Upper lobe of left lung (tissue), 6 donors: ENCODE measurements at regions not wholly inside any gene's neighbourhood (a gene's known extent, or its start where the extent isn't known, plus 50 kb on each side); places are given as distances from the start of the nearest gene placed in this dataset.

ENCODE experiments used
- ATAC-seq, 2 donors: fragments of 200-7000 bp; cut with Tn5 transposase; one replicate each; pipeline ENCODE4 v1.9.1; 2022; ENCODE audit warnings: mild to moderate bottlenecking in 2 of 2, moderate library complexity in 2 of 2; ENCODE audit not compliant: low FRiP score in 2 of 2
- DNase-seq, 2 donors: peaks; one replicate each; pipeline ENCODE4 v3.0.0-alpha.2; 2019 to 2020
- H3K27ac ChIP-seq, 4 donors: fragments of 200-600 bp; sonication (generic); one replicate each; pipeline ENCODE4 v1.5.1; 2016 to 2019
- H3K27me3 ChIP-seq, 4 donors: fragments of 200-600 bp; sonication (generic); one replicate each; pipeline ENCODE4 v1.5.1; 2017 to 2019
- H3K36me3 ChIP-seq, 4 donors: fragments of 200-600 bp; sonication (generic); one replicate each; pipeline ENCODE4 v1.5.1; 2016 to 2019
- H3K4me1 ChIP-seq, 4 donors: fragments of 200-600 bp; sonication (generic); one replicate each; pipeline ENCODE4 v1.5.1; 2018 to 2019
- H3K4me3 ChIP-seq, 4 donors: fragments of 200-600 bp; sonication (generic); one replicate each; pipeline ENCODE4 v1.5.1; 2017 to 2019; ENCODE audit warnings: mild to moderate bottlenecking in 2 of 4, moderate library complexity in 1 of 4
- H3K9me3 ChIP-seq, 4 donors: fragments of 200-600 bp; sonication (generic); one replicate each; pipeline ENCODE4 v1.5.1; 2018 to 2019
- EP300 ChIP-seq, 4 donors: sonication (generic); formaldehyde crosslinking; IDR thresholded peaks; one replicate each; pipeline ENCODE4 v1.5.1; 2017; ENCODE audit warnings: antibody characterized with exemption in 4 of 4, control low read depth in 2 of 4
- POLR2A ChIP-seq, 4 donors: fragments of 450-650 bp; IDR thresholded peaks; one replicate each; pipeline ENCODE4 v1.5.1; 2016 to 2017; ENCODE audit warnings: antibody characterized with exemption in 4 of 4, mild to moderate bottlenecking in 2 of 4
- POLR2AphosphoS5 ChIP-seq, 2 donors: sonication (generic); formaldehyde crosslinking; IDR thresholded peaks; one replicate each; pipeline ENCODE4 v1.5.1; 2017; ENCODE audit warnings: antibody characterized with exemption in 2 of 2
- WGBS, 2 donors: methylation state at CpG; one replicate each; pipeline ENCODE4 v1.1.5; 2017 to 2018; 5-methylcytosine and 5-hydroxymethylcytosine counted together
- TF ChIP-seq, protein P1 (sequence below), 6 experiments: fragments of 450-650 bp in 4 of 6; fragments of 200-600 bp in 2 of 6; sonication (generic) in 2 of 6; IDR thresholded peaks; one replicate each; pipeline ENCODE4 v1.5.1; 2016 to 2019; ENCODE audit warnings: antibody characterized with exemption in 6 of 6
- donor health status: DM: no; HTN: no; CAD: no; lungs with moderate emphysema.
- donor health status: DM: no; HTN: yes; CAD: no; lungs with severe emphysema.

DNA sequence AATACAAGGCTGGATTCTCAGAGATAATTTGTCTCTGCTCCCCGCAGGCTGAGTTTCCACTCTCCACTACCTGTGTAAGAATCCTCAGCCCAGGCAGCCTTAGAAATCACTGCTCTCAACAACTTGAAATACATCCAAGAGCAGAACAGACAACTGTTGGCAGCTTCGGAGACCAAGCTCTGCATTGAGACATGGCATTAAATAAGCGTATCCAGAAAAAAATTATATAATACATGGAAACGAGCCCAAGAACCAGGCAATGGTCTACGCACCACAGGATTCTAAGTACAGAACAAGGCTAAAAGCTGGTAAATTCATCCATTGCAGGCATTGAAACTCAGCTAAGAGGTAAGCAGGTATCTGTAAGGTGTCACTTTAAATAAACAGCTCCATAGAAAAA lies 165.5 kb upstream of the DIO3 start:
- Histone ChIP-seq H3K36me3 (no peaks in the 10 kb centered on the region), H3K27me3 (no peaks in the 10 kb centered on the region), H3K4me1 (peaks cover 0 to 5% (median 0%) of the 10 kb centered on the region in 4 donors), H3K9me3 (no peaks in the 10 kb centered on the region), H3K27ac (no peak overlapping the region), H3K4me3 (no peak overlapping the region)
- TF ChIP-seq EP300 (IDR thresholded peaks at IDR 0.05) (no peak), POLR2AphosphoS5 (IDR thresholded peaks at IDR 0.05) (no peak), POLR2A (IDR thresholded peaks at IDR 0.05) (no peak)
- TF ChIP-seq, protein P1, sequence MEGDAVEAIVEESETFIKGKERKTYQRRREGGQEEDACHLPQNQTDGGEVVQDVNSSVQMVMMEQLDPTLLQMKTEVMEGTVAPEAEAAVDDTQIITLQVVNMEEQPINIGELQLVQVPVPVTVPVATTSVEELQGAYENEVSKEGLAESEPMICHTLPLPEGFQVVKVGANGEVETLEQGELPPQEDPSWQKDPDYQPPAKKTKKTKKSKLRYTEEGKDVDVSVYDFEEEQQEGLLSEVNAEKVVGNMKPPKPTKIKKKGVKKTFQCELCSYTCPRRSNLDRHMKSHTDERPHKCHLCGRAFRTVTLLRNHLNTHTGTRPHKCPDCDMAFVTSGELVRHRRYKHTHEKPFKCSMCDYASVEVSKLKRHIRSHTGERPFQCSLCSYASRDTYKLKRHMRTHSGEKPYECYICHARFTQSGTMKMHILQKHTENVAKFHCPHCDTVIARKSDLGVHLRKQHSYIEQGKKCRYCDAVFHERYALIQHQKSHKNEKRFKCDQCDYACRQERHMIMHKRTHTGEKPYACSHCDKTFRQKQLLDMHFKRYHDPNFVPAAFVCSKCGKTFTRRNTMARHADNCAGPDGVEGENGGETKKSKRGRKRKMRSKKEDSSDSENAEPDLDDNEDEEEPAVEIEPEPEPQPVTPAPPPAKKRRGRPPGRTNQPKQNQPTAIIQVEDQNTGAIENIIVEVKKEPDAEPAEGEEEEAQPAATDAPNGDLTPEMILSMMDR (IDR thresholded peaks at IDR 0.05), result no peak
- no peak for DNase-seq
- WGBS, 2 donors, result 93 to 94% methylated on average over 5 of the region's 5 CpGs
- ATAC-seq, result no peak

DNA sequence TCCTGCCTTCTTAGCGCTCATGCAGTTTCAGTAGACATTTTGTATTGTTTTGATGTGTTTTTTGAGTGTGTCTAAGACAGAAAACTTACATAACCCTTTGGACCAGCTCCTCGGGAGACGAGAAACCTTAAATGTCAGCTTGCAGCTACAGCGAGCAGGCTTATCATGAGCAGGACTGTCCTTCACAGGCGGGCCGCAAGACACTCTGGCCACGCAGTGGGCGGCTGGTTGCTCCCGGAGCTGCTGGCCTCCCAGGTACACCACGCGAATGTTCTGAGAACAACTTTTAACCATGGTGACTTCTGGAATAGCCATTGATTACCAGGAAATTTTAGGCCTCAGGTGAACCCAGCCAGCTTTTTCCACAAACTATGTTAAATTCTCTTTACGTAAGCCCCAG lies 164.1 kb upstream of the DIO3 start:
- WGBS, 2 donors, result 85 to 88% methylated on average over 5 to 12 of the region's 12 CpGs

DNA sequence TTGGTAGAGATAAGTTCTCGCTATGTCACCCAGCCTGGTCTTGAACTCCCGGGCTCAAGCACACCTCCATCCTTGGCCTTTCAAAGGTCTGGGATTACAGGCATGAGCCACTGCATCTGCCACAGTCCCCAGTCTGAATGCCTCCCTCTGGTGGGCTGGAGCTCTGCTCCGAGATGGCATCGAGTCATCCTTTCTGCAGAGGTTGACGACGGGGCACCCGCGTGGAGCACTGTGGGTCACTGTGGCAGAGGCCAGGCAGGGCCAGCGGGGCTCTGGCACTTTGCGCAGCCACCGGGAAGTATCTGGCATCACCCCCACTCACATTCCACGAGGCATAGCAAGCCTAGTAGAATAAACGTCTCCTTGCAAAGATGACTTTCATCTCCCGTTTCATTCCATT lies 163.3 kb upstream of the DIO3 start:
- 79 to 92% methylated on average over 7 to 14 of the region's 14 CpGs for WGBS, 2 donors
- TF ChIP-seq EP300 (IDR thresholded peaks at IDR 0.05) (no peak), POLR2AphosphoS5 (IDR thresholded peaks at IDR 0.05) (no peak)
- DNase-seq, result no peak

More for the DNA sequence above, 164.1 kb upstream of the DIO3 start:
- H3K27me3 ChIP-seq, result no peaks in the 10 kb centered on the region
- no peak overlapping the region for H3K4me3 ChIP-seq
- no peak overlapping the region for H3K27ac ChIP-seq
- DNase-seq (no peak), ATAC-seq (no peak)
- H3K4me1 ChIP-seq, result peaks cover 0 to 7% (median 2%) of the 10 kb centered on the region in 4 donors
- no peaks in the 10 kb centered on the region for H3K9me3 ChIP-seq
- no peaks in the 10 kb centered on the region for H3K36me3 ChIP-seq
- no peak for TF ChIP-seq POLR2A (IDR thresholded peaks at IDR 0.05)
- TF ChIP-seq, protein P1 (IDR thresholded peaks at IDR 0.05), result no peak
- TF ChIP-seq POLR2AphosphoS5 (IDR thresholded peaks at IDR 0.05), result no peak
- no peak for TF ChIP-seq EP300 (IDR thresholded peaks at IDR 0.05)

DNA sequence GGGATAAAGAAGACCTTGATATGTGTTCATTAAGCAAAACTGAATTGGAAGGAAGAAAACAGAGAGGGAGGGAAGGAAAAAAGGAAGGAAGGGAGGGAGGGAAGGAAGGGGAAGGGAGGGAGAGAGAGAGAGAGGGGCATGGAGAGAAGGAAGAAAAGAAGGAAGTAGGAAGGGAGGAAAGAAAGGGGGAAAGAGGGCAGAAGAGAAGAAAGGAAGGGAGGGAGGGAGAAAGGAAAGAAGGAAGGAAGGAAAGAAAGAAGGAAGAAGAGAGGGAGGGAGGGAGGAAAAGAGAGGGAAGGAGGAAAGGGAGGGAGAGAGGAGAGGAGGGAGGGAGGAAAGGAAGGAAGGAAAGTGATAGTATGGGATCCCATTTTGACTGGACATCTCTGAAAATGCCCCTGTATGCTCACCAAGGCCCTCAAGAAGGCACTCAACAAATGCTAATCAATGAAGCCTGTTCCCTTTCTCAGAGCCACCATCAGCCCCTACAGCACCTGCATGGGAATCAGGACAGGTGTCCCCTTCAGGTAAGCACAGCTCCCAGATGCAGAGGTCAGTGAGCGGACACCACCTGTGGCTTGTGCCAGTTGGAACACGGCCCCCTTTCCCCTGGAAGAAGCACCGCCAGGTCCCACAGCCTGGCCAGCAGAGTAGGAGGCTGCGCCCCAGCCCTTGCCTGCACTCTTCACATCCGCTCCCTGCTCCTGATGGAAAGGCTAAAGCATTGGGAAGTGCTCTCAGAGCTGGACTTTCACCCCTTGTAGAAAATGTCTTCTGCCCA lies 161.4 kb upstream of the DIO3 start:
- Histone ChIP-seq H3K9me3 (no peaks in the 10 kb centered on the region), H3K27ac (no peak overlapping the region), H3K36me3 (no peaks in the 10 kb centered on the region), H3K27me3 (no peaks in the 10 kb centered on the region), H3K4me1 (peaks cover 0 to 7% (median 4%) of the 10 kb centered on the region in 4 donors), H3K4me3 (no peak overlapping the region)
- ATAC-seq (no peak), DNase-seq (no peak)
- no peak for TF ChIP-seq POLR2A (IDR thresholded peaks at IDR 0.05)
- TF ChIP-seq, protein P1 (IDR thresholded peaks at IDR 0.05), result no peak
- 86 to 89% methylated on average over 3 to 5 of the region's 5 CpGs for WGBS, 2 donors

More for the DNA sequence above, 163.3 kb upstream of the DIO3 start:
- H3K27ac ChIP-seq, result no peak overlapping the region
- no peak overlapping the region for H3K4me3 ChIP-seq
- peaks cover 0 to 7% (median 2%) of the 10 kb centered on the region in 4 donors for H3K4me1 ChIP-seq
- H3K36me3 ChIP-seq, result no peaks in the 10 kb centered on the region
- no peaks in the 10 kb centered on the region for H3K9me3 ChIP-seq
- no peak for ATAC-seq
- no peaks in the 10 kb centered on the region for H3K27me3 ChIP-seq

DNA sequence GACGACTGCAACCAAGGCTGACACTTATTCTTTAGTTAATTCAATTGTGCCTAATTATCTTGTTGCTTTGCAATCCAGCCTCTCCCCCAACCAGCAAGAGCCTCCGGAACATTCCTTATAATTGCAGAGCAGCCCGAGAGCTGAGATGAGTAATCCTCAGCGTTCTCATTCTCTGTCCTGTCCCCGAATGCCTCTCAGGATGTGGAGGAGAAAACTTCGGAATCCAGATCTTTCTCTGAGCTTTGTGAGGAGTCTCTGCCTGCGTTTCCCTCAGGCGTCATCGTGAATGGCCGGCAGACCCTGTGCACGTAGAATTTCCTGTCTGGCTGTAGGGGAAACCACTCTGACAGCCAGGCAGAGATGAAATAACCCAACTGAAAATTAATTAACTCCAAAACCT lies 160.5 kb upstream of the DIO3 start:
- DNase-seq, result no peak
- H3K4me1 ChIP-seq, result peaks cover 0 to 7% (median 6%) of the 10 kb centered on the region in 4 donors
- H3K27me3 ChIP-seq, result no peaks in the 10 kb centered on the region
- no peak overlapping the region for H3K4me3 ChIP-seq
- H3K36me3 ChIP-seq, result no peaks in the 10 kb centered on the region
- H3K9me3 ChIP-seq, result no peaks in the 10 kb centered on the region
- ATAC-seq, result peak in 1 of 2 donors; percentile 32
- TF ChIP-seq POLR2AphosphoS5 (IDR thresholded peaks at IDR 0.05) (no peak), EP300 (IDR thresholded peaks at IDR 0.05) (no peak), POLR2A (IDR thresholded peaks at IDR 0.05) (no peak)
- TF ChIP-seq, protein P1 (IDR thresholded peaks at IDR 0.05), result no peak
- 20 to 28% methylated on average over 11 of the region's 11 CpGs for WGBS, 2 donors
- H3K27ac ChIP-seq, result no peak overlapping the region
